ENCODE measurements at regions not wholly inside any gene's neighbourhood (a gene's known extent, or its start where the extent isn't known, plus 50 kb on each side); places are given as distances from the start of the nearest gene placed in this dataset.

- H3K9ac ChIP-seq (ENCODE audit: low read length) = no peak overlapping the region
- H3K9me3 ChIP-seq (ENCODE audit: low read length) = no peaks in the 10 kb centered on the region
- no peak overlapping the region for H3K27ac ChIP-seq (ENCODE audit: low read depth, low read length)
- no peaks in the 10 kb centered on the region for H3K27me3 ChIP-seq (ENCODE audit: control insufficient read depth in 1 of 2, insufficient read depth in 2 of 2, low read length in 2 of 2)
- H3K36me3 ChIP-seq (ENCODE audit: insufficient read depth, low read length) = no peaks in the 10 kb centered on the region
- H3K4me3 ChIP-seq (ENCODE audit: low read depth in 1 of 2, low read length in 2 of 2) = no peak overlapping the region
- no peaks in the 10 kb centered on the region for H3K4me1 ChIP-seq (ENCODE audit: insufficient read depth, low read length)
Measured at GRCh38 chr13:82720986-82721385, 1161.3 kb downstream of the SLITRK1 start.

GRCh38 chr13:82719987-82720386 lies 1162.3 kb downstream of the SLITRK1 start:
- H3K36me3 ChIP-seq (ENCODE audit: insufficient read depth, low read length) = no peaks in the 10 kb centered on the region
- H3K27ac ChIP-seq (ENCODE audit: low read depth, low read length) = no peak overlapping the region
- H3K9me3 ChIP-seq (ENCODE audit: low read length) = no peaks in the 10 kb centered on the region
- no peak overlapping the region for H3K9ac ChIP-seq (ENCODE audit: low read length)
- no peaks in the 10 kb centered on the region for H3K27me3 ChIP-seq (ENCODE audit: control insufficient read depth in 1 of 2, insufficient read depth in 2 of 2, low read length in 2 of 2)
- H3K4me1 ChIP-seq (ENCODE audit: insufficient read depth, low read length) = no peaks in the 10 kb centered on the region
- no peak overlapping the region for H3K4me3 ChIP-seq (ENCODE audit: low read depth in 1 of 2, low read length in 2 of 2)

- Histone ChIP-seq H3K9me3 (ENCODE audit: low read length) (no peaks in the 10 kb centered on the region), H3K4me1 (ENCODE audit: insufficient read depth, low read length) (no peaks in the 10 kb centered on the region), H3K36me3 (ENCODE audit: insufficient read depth, low read length) (no peaks in the 10 kb centered on the region), H3K4me3 (ENCODE audit: low read depth in 1 of 2, low read length in 2 of 2) (no peak overlapping the region), H3K27ac (ENCODE audit: low read depth, low read length) (no peak overlapping the region), H3K27me3 (ENCODE audit: control insufficient read depth in 1 of 2, insufficient read depth in 2 of 2, low read length in 2 of 2) (no peaks in the 10 kb centered on the region), H3K9ac (ENCODE audit: low read length) (no peak overlapping the region)
Measured at GRCh38 chr13:82717249-82717648, 1165.0 kb downstream of the SLITRK1 start.

GRCh38 chr13:82713687-82714405 lies 1168.4 kb downstream of the SLITRK1 start:
- no peaks in the 10 kb centered on the region for H3K4me1 ChIP-seq (ENCODE audit: insufficient read depth, low read length)
- no peaks in the 10 kb centered on the region for H3K27me3 ChIP-seq (ENCODE audit: control insufficient read depth in 1 of 2, insufficient read depth in 2 of 2, low read length in 2 of 2)
- no peaks in the 10 kb centered on the region for H3K36me3 ChIP-seq (ENCODE audit: insufficient read depth, low read length)
- no peaks in the 10 kb centered on the region for H3K9me3 ChIP-seq (ENCODE audit: low read length)
- H3K27ac ChIP-seq (ENCODE audit: low read depth, low read length) = no peak overlapping the region
- no peak overlapping the region for H3K9ac ChIP-seq (ENCODE audit: low read length)
- no peak overlapping the region for H3K4me3 ChIP-seq (ENCODE audit: low read depth in 1 of 2, low read length in 2 of 2)

DNA sequence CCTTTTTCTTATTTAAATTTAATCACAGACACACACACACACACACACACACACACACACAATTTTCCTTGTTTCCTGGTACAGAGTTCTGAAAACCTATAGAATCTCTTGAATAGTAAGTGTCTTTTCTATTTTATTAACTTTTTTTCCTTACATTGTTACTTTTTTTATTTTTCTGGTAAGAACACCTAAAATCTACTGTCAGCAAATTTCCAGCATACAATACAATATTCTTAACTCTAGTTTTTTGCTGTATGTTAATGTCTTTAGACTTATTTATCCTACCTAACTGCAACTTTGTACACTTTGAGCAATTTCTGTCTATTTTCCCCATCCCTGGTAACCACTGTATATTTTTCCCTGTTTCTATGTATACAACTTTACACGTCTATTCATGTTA lies 1179.8 kb downstream of the SLITRK1 start:
- Histone ChIP-seq H3K4me3 (ENCODE audit: low read depth in 1 of 2, low read length in 2 of 2) (no peak overlapping the region), H3K27me3 (ENCODE audit: control insufficient read depth in 1 of 2, insufficient read depth in 2 of 2, low read length in 2 of 2) (no peaks in the 10 kb centered on the region), H3K36me3 (ENCODE audit: insufficient read depth, low read length) (no peaks in the 10 kb centered on the region), H3K9me3 (ENCODE audit: low read length) (no peaks in the 10 kb centered on the region), H3K4me1 (ENCODE audit: insufficient read depth, low read length) (no peaks in the 10 kb centered on the region), H3K9ac (ENCODE audit: low read length) (no peak overlapping the region), H3K27ac (ENCODE audit: low read depth, low read length) (no peak overlapping the region)

- no peaks in the 10 kb centered on the region for H3K4me1 ChIP-seq (ENCODE audit: insufficient read depth, low read length)
- no peak overlapping the region for H3K9ac ChIP-seq (ENCODE audit: low read length)
- H3K27ac ChIP-seq (ENCODE audit: low read depth, low read length) = no peak overlapping the region
Measured at GRCh38 chr13:82701020-82701419, 1181.3 kb downstream of the SLITRK1 start.

DNA sequence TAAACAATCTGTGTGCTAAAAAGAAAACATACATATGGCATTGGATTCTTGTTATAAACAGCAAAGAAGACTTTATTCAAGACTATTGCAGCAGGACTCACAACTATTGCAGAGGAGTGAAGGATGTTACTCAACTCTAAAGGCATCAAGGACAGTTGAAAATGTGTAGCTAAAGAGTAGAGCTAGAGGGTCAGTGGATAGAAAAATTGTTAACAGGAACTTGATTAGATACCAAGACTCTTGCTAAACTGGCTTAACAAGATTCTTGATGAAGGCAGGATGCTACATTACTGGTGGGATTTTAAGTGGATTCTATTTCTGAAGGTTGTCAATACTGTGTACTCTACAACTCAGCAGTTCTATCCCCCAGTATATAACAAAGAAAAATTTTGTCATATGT lies 1183.3 kb downstream of the SLITRK1 start:
- no peak overlapping the region for H3K27ac ChIP-seq (ENCODE audit: low read depth, low read length)
- H3K9ac ChIP-seq (ENCODE audit: low read length) = no peak overlapping the region
- no peaks in the 10 kb centered on the region for H3K36me3 ChIP-seq (ENCODE audit: insufficient read depth, low read length)
- no peaks in the 10 kb centered on the region for H3K9me3 ChIP-seq (ENCODE audit: low read length)
- H3K27me3 ChIP-seq (ENCODE audit: control insufficient read depth in 1 of 2, insufficient read depth in 2 of 2, low read length in 2 of 2) = no peaks in the 10 kb centered on the region
- no peaks in the 10 kb centered on the region for H3K4me1 ChIP-seq (ENCODE audit: insufficient read depth, low read length)
- no peak overlapping the region for H3K4me3 ChIP-seq (ENCODE audit: low read depth in 1 of 2, low read length in 2 of 2)

More at GRCh38 chr13:82701020-82701419, 1181.3 kb downstream of the SLITRK1 start:
- Histone ChIP-seq H3K4me3 (ENCODE audit: low read depth in 1 of 2, low read length in 2 of 2) (no peak overlapping the region), H3K9me3 (ENCODE audit: low read length) (no peaks in the 10 kb centered on the region), H3K27me3 (ENCODE audit: control insufficient read depth in 1 of 2, insufficient read depth in 2 of 2, low read length in 2 of 2) (no peaks in the 10 kb centered on the region), H3K36me3 (ENCODE audit: insufficient read depth, low read length) (no peaks in the 10 kb centered on the region)

- Histone ChIP-seq H3K27me3 (ENCODE audit: control insufficient read depth in 1 of 2, insufficient read depth in 2 of 2, low read length in 2 of 2) (no peaks in the 10 kb centered on the region), H3K27ac (ENCODE audit: low read depth, low read length) (no peak overlapping the region), H3K4me1 (ENCODE audit: insufficient read depth, low read length) (no peaks in the 10 kb centered on the region), H3K9ac (ENCODE audit: low read length) (no peak overlapping the region), H3K9me3 (ENCODE audit: low read length) (no peaks in the 10 kb centered on the region), H3K4me3 (ENCODE audit: low read depth in 1 of 2, low read length in 2 of 2) (no peak overlapping the region), H3K36me3 (ENCODE audit: insufficient read depth, low read length) (no peaks in the 10 kb centered on the region)
Measured at GRCh38 chr13:82698383-82698782, 1183.9 kb downstream of the SLITRK1 start.

DNA sequence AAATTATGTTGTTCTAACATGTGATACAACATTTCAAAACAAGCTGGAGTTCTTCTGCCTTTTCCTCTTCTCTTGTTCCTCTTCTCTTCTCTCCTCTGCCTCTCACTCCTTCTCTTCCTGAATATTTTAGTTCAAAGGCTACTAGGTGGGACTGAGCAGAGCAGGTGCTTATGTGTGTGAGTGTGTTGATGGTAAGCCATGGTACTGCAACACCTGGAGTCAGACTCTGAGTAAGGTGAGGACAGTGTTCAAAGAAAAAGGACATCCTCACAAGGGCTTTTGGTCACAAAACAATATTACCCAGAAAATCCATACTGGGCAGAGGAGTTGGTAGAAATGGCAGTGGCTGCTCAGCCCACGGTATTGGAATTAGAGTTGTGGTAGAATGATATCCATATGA lies 1188.7 kb downstream of the SLITRK1 start:
- Histone ChIP-seq H3K27ac (ENCODE audit: low read depth, low read length) (no peak overlapping the region), H3K9me3 (ENCODE audit: low read length) (no peaks in the 10 kb centered on the region), H3K9ac (ENCODE audit: low read length) (no peak overlapping the region), H3K4me3 (ENCODE audit: low read depth in 1 of 2, low read length in 2 of 2) (no peak overlapping the region), H3K4me1 (ENCODE audit: insufficient read depth, low read length) (no peaks in the 10 kb centered on the region), H3K27me3 (ENCODE audit: control insufficient read depth in 1 of 2, insufficient read depth in 2 of 2, low read length in 2 of 2) (no peaks in the 10 kb centered on the region), H3K36me3 (ENCODE audit: insufficient read depth, low read length) (no peaks in the 10 kb centered on the region)

DNA sequence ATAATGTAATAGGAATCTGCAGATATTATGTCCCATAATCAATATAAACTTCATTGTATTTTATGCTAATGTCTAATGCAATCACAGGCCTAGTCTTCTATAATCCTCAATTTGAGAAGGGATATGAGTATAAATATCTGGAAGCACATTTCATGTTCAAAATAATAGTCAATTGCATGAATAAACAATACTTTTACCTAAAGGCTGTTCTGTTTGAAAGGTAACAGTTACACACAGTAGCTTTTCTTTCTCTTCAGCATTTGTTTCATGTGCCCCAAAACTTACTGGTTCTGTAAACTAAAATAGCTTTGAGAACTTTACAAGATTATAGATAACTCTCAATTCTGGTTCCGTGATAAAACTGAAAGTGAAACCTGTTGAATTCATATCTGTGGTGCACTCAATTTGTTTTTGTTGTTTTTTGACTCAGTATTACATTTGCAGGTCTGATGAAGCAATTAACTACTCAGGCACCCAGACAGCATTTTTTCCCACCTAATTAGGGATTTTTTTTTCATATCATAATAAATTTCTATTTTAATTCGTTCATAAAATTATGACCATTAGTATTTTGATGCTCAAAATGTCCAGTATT lies 1193.8 kb downstream of the SLITRK1 start:
- Histone ChIP-seq H3K27ac (ENCODE audit: low read depth, low read length) (no peak overlapping the region), H3K36me3 (ENCODE audit: insufficient read depth, low read length) (no peaks in the 10 kb centered on the region), H3K4me1 (ENCODE audit: insufficient read depth, low read length) (no peaks in the 10 kb centered on the region), H3K27me3 (ENCODE audit: control insufficient read depth in 1 of 2, insufficient read depth in 2 of 2, low read length in 2 of 2) (no peaks in the 10 kb centered on the region), H3K9me3 (ENCODE audit: low read length) (no peaks in the 10 kb centered on the region), H3K9ac (ENCODE audit: low read length) (no peak overlapping the region), H3K4me3 (ENCODE audit: low read depth in 1 of 2, low read length in 2 of 2) (peak overlapping the region in 1 of 2 donors; percentile 26)

DNA sequence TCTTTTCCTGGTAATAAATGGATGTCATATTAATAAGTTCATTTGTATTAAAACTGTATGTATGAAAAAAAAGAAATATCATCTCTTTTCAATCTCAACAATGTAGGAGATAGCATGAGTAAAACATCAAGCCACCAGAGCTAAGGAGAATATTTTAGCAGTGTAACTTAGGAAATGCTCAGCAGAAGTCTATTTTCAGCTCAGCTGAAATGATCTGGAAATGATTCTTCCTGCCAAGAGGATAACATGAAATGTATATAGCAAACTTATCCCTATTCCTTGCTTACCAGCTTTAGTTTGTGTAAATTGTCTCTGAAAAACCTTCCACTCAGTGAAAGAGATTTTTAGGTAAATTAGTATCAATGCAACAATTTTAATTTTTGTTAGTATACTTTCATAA lies 1194.4 kb downstream of the SLITRK1 start:
- no peak overlapping the region for H3K27ac ChIP-seq (ENCODE audit: low read depth, low read length)
- no peak overlapping the region for H3K4me3 ChIP-seq (ENCODE audit: low read depth in 1 of 2, low read length in 2 of 2)

GRCh38 chr13:82681535-82681934 lies 1200.7 kb downstream of the SLITRK1 start:
- no peak overlapping the region for H3K27ac ChIP-seq (ENCODE audit: low read depth, low read length)
- no peaks in the 10 kb centered on the region for H3K27me3 ChIP-seq (ENCODE audit: control insufficient read depth in 1 of 2, insufficient read depth in 2 of 2, low read length in 2 of 2)
- H3K9ac ChIP-seq (ENCODE audit: low read length) = no peak overlapping the region
- no peak overlapping the region for H3K4me3 ChIP-seq (ENCODE audit: low read depth in 1 of 2, low read length in 2 of 2)
- no peaks in the 10 kb centered on the region for H3K36me3 ChIP-seq (ENCODE audit: insufficient read depth, low read length)
- H3K9me3 ChIP-seq (ENCODE audit: low read length) = no peaks in the 10 kb centered on the region
- H3K4me1 ChIP-seq (ENCODE audit: insufficient read depth, low read length) = no peaks in the 10 kb centered on the region

More for the DNA sequence above, 1194.4 kb downstream of the SLITRK1 start:
- H3K4me1 ChIP-seq (ENCODE audit: insufficient read depth, low read length) = no peaks in the 10 kb centered on the region
- H3K27me3 ChIP-seq (ENCODE audit: control insufficient read depth in 1 of 2, insufficient read depth in 2 of 2, low read length in 2 of 2) = no peaks in the 10 kb centered on the region
- H3K9me3 ChIP-seq (ENCODE audit: low read length) = no peaks in the 10 kb centered on the region
- H3K9ac ChIP-seq (ENCODE audit: low read length) = no peak overlapping the region
- H3K36me3 ChIP-seq (ENCODE audit: insufficient read depth, low read length) = no peaks in the 10 kb centered on the region

All from muscle layer of colon (tissue), 2 donors.